Breast epithelium (tissue), 4 donors: ENCODE measurements at regions not wholly inside any gene's neighbourhood (a gene's known extent, or its start where the extent isn't known, plus 50 kb on each side); places are given as distances from the start of the nearest gene placed in this dataset.
"Not testable (repeated sequence)": the region's sequence is repeated elsewhere in the genome, so short reads cannot be mapped to it uniquely, and the experiment has no call there.

Experiments
- DNase-seq, 2 donors: peaks; one replicate each; pipeline ENCODE4 v3.0.0-alpha.2; 2019; ENCODE audit warnings: low spot score in 2 of 2
- H3K27ac ChIP-seq, 2 donors: fragments of 200-600 bp; sonication (generic) in 1 of 2; one replicate each; pipeline ENCODE4 v1.5.1; 2016 to 2019; ENCODE audit warnings: mild to moderate bottlenecking in 1 of 2
- H3K27me3 ChIP-seq, 2 donors: fragments of 200-600 bp; sonication (generic) in 1 of 2; one replicate each; pipeline versions ENCODE4 v1.5.1 to v1.6.0; 2017 to 2019; ENCODE audit warnings: control low read depth in 1 of 2, mild to moderate bottlenecking in 1 of 2
- H3K36me3 ChIP-seq: fragments of 200-600 bp; one replicate; pipeline ENCODE4 v1.5.1; 2019
- H3K4me1 ChIP-seq, 2 donors: fragments of 200-600 bp; sonication (generic); one replicate each; pipeline ENCODE4 v1.5.1; 2016 to 2019; ENCODE audit warnings: control low read depth in 1 of 2
- H3K4me3 ChIP-seq, 3 donors: fragments of 200-600 bp; sonication (generic); 1 replicate in 2 of 3; 2 replicates in 1 of 3; pipeline ENCODE4 v1.5.1; 2016 to 2019; ENCODE audit warnings: mild to moderate bottlenecking in 3 of 3, moderate library complexity in 2 of 3
- H3K9me3 ChIP-seq, 2 donors: fragments of 200-600 bp; sonication (generic) in 1 of 2; one replicate each; pipeline ENCODE4 v1.5.1; 2016 to 2019; ENCODE audit warnings: control low read depth in 1 of 2
- CTCF ChIP-seq, 3 donors: fragments of 450-650 bp; IDR thresholded peaks; one replicate each; pipeline ENCODE4 v1.5.1; 2016 to 2017; ENCODE audit warnings: antibody characterized with exemption in 3 of 3, mild to moderate bottlenecking in 3 of 3, moderate library complexity in 3 of 3
- POLR2A ChIP-seq: fragments of 450-650 bp; IDR thresholded peaks from one replicate; pipeline ENCODE4 v1.6.1; 2016; ENCODE audit warnings: antibody characterized with exemption, mild to moderate bottlenecking, moderate library complexity
- POLR2AphosphoS5 ChIP-seq, 3 donors: sonication (generic); formaldehyde crosslinking; IDR thresholded peaks; one replicate each; pipeline ENCODE4 v1.6.1; 2017; ENCODE audit warnings: antibody characterized with exemption in 3 of 3
- intact Hi-C: fragments of 100-400 bp; cut with DNase I; formaldehyde crosslinking; loops from one replicate; pipeline ENCODE4 v1.15.1; 2023; ENCODE audit warnings: low total_unique reads

DNA sequence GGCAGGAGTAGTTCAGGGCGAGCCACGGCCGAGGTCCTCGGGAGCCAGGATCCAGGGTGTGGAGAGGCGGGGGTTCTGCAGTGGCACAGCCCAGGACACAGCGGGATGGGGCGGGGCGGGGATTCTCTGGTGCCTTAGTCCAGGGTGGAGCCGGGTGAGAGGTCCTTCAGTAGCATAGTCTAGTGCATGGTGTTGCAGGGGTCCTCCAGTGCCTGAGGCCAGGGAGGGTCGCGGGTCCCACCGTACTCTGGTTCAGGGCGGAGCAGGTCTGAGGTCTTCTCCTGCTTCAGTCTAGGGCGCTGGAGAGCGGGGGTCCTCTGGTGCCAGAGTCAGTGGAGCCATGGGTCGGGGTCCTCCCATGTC, 131.1 kb downstream of the CCDC74A start:
- intact Hi-C loops: no loop called here
- no peak overlapping the region for H3K4me3 ChIP-seq
- TF ChIP-seq POLR2AphosphoS5 (IDR thresholded peaks at IDR 0.05) (no peak), POLR2A (no peak), CTCF (IDR thresholded peaks at IDR 0.05) (no peak)
- H3K9me3 ChIP-seq: no peaks in the 10 kb centered on the region
- no peak for DNase-seq
- no peaks in the 10 kb centered on the region for H3K27me3 ChIP-seq
- no peaks in the 10 kb centered on the region for H3K4me1 ChIP-seq
- no peaks in the 10 kb centered on the region for H3K36me3 ChIP-seq
- H3K27ac ChIP-seq: no peak overlapping the region

DNA sequence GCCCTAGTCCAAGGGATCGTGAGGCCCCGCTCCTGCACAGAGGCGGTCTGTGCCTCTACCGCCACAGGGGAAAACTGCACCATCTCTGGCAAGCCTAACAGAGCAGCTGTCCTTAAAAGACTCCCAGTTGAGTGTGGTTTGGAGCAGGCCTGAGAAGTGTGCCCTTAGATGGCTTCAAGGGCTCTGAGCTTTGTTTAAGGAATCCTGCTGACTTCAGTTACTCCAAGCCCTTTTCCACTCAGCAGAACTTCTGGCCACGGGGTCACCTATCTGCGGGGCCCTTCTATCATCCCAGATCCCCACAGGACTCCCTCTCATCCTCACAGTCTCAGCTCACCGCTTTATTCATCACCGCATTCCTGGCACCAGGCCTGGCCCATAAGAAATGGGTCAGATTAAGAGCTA, 131.5 kb downstream of the CCDC74A start:
- H3K4me1 ChIP-seq: no peaks in the 10 kb centered on the region
- no peak overlapping the region for H3K27ac ChIP-seq
- no peak for TF ChIP-seq CTCF (IDR thresholded peaks at IDR 0.05)
- TF ChIP-seq POLR2AphosphoS5 (IDR thresholded peaks at IDR 0.05): no peak
- TF ChIP-seq POLR2A: no peak
- H3K27me3 ChIP-seq: no peaks in the 10 kb centered on the region
- no peak for DNase-seq
- H3K4me3 ChIP-seq: no peak overlapping the region
- no peaks in the 10 kb centered on the region for H3K9me3 ChIP-seq
- intact Hi-C loops: no loop called here
- H3K36me3 ChIP-seq: no peaks in the 10 kb centered on the region

DNA sequence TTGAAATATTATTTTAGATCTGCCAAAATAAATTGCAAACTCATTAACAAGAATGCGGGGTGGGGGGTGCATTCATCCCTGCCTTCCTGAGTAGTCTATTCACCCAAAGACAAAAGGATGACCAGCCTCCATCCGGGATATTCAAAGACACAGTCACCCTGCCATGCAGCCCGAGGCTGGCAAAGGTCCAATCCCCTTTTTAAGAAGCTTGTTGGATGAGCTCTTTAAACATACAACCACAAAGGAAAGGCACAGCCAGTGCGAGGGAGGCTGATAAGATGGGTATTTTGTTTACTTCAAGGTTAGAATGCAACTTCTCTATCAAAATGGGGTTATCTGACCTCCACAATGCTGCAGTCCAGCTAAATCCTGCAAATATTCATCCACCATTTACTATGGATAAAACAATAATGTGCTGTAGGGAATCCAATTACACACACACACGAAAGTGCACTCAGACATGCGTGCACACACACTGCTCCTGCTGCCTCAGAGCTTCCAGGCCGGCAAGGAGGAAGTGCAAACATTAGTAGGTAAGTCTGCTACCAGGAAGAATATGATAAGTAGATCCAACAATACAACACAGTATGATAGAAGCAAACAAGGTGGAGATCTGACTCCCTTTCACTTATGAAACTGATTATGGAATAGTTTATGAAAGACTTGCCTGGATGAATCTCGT, 133.6 kb downstream of the CCDC74A start:
- intact Hi-C loops, H3K27ac ChIP-seq, DNase-seq, H3K4me3 ChIP-seq, H3K27me3 ChIP-seq, H3K36me3 ChIP-seq, H3K9me3 ChIP-seq, H3K4me1 ChIP-seq: not testable (repeated sequence)

DNA sequence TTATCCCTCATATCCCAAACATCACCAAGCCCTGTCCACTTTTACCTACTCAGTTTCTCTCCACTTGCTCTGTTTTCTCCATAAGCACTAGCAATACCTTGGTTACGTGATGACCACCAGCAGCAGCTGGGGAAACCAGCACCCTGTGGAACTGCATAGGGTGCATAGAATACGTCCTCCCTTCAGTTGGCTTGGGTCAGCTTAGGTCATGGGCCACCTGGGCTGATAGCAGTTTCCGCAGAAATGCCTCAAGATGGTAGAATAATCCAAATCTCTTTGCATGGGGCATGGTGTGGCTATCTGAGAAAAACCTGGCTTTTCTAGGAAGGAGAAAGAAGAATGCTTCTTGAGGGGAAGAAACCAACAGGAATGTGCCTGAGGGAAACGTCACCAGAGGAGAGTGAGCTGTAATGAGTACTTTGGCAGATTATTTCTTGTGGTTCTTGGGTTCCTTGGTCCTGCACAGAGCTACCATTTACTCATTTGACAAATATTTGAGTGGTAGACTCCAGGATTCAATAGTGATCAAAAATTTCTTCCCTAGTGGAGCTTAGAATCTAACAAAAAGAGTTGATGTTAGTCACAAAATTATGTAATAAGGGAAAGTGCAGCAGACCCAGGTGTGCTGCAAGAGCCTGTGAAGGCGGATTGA, 134.3 kb downstream of the CCDC74A start:
- H3K36me3 ChIP-seq, H3K27ac ChIP-seq, H3K4me1 ChIP-seq, intact Hi-C loops, H3K27me3 ChIP-seq, DNase-seq, H3K9me3 ChIP-seq, H3K4me3 ChIP-seq: not testable (repeated sequence)

DNA sequence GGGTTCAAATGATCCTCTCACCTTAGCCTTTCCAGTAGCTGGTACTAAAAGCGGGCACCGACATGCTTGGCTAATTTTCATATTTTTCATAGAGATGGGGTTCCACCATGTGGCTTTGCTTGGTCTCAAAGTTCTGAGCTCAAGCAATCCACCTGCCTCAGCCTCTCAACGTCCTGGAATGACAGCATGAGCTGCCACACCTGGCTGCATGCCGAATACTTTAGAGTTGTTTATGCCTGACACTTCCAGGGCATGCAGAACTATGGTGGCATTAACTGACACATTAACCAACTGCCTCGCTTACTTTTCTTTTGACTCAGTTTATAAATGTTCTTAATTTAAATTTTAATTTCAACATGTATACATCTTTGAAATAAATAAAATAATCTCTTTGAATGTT, 135.8 kb downstream of the CCDC74A start:
- H3K9me3 ChIP-seq, H3K36me3 ChIP-seq, H3K27ac ChIP-seq, H3K4me3 ChIP-seq, intact Hi-C loops, H3K27me3 ChIP-seq, DNase-seq, H3K4me1 ChIP-seq: not testable (repeated sequence)

DNA sequence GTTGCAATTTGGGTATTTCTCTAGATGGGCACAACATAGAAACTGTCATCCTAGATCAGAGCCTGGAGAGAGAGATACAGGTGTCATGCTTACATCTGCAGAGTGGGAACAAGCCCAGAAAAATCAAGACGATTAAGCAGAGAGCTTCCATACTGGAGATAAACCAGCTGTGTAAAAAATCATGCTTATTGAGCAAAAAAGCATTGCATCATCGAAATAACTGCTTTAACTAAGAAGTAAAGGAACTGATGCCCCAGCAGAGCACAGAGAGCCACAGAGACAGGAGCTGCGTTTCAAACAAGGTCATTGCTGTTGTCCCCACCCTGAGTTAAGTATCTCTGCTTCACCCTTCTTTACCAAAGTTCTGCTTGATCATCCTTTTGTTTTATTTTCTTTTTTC, 138.0 kb downstream of the CCDC74A start:
- DNase-seq, H3K9me3 ChIP-seq, H3K36me3 ChIP-seq, H3K4me3 ChIP-seq, H3K4me1 ChIP-seq, H3K27me3 ChIP-seq, intact Hi-C loops, H3K27ac ChIP-seq: not testable (repeated sequence)

- H3K36me3 ChIP-seq, DNase-seq: not testable (repeated sequence)
- H3K27ac ChIP-seq: peak overlapping the region in 1 of 2 donors; percentile 70
These were observed 141.3 kb downstream of the CCDC74A start for GRCh38 chr2:131668794-131669540.

GRCh38 chr2:131671841-131672470, 144.3 kb downstream of the CCDC74A start:
- H3K4me3 ChIP-seq: peak overlapping the region in 1 of 3 donors; percentile 64
- intact Hi-C loops: not testable (repeated sequence)

More at GRCh38 chr2:131668794-131669540, 141.3 kb downstream of the CCDC74A start:
- H3K9me3 ChIP-seq, H3K27me3 ChIP-seq, intact Hi-C loops, H3K4me1 ChIP-seq, H3K4me3 ChIP-seq: not testable (repeated sequence)

More at GRCh38 chr2:131671841-131672470, 144.3 kb downstream of the CCDC74A start:
- not testable (repeated sequence) for DNase-seq, H3K27me3 ChIP-seq, H3K36me3 ChIP-seq, H3K27ac ChIP-seq, H3K4me1 ChIP-seq, H3K9me3 ChIP-seq
